Ishikawa (cell line): ENCODE measurements at regions not wholly inside any gene's neighbourhood (a gene's known extent, or its start where the extent isn't known, plus 50 kb on each side); places are given as distances from the start of the nearest gene placed in this dataset.

Source experiments
- CEBPB ChIP-seq: IDR thresholded peaks from 2 replicates; pipeline ENCODE4 v1.6.1; 2012
- CREB1 ChIP-seq: IDR thresholded peaks from 2 replicates; pipeline ENCODE4 v1.6.1; 2012; ENCODE audit warnings: low read depth
- EGR1 ChIP-seq: IDR thresholded peaks from 2 replicates; pipeline ENCODE4 v1.6.1; 2012
- EP300 ChIP-seq: IDR thresholded peaks from 2 replicates; pipeline ENCODE4 v1.6.1; 2012; ENCODE audit warnings: borderline replicate concordance
- FOXM1 ChIP-seq: IDR thresholded peaks from 2 replicates; pipeline ENCODE4 v1.6.1; 2012; ENCODE audit warnings: low read depth, borderline replicate concordance
- MAX ChIP-seq: IDR thresholded peaks from 2 replicates; pipeline ENCODE4 v1.6.1; 2012
- NFIC ChIP-seq: IDR thresholded peaks from 2 replicates; pipeline ENCODE4 v1.6.1; 2012
- RAD21 ChIP-seq: IDR thresholded peaks from 2 replicates; pipeline ENCODE4 v1.6.1; 2012; ENCODE audit warnings: low read depth
- REST ChIP-seq: IDR thresholded peaks from 2 replicates; pipeline ENCODE4 v1.6.1; 2012; ENCODE audit warnings: low read depth, mild to moderate bottlenecking
- TAF1 ChIP-seq: IDR thresholded peaks from 2 replicates; pipeline ENCODE4 v1.6.1; 2012; ENCODE audit warnings: low read depth, mild to moderate bottlenecking
- TCF12 ChIP-seq: IDR thresholded peaks from 2 replicates; pipeline ENCODE4 v1.6.1; 2012; ENCODE audit warnings: low read depth
- TEAD4 ChIP-seq: IDR thresholded peaks from 2 replicates; pipeline ENCODE4 v1.6.1; 2012
- USF1 ChIP-seq: IDR thresholded peaks from 2 replicates; pipeline ENCODE4 v1.6.1; 2012
- YY1 ChIP-seq: IDR thresholded peaks from 2 replicates; pipeline ENCODE4 v1.6.1; 2012; ENCODE audit warnings: low read depth
- ZBTB7A ChIP-seq: IDR thresholded peaks from 2 replicates; pipeline ENCODE4 v1.6.1; 2012; ENCODE audit warnings: low read depth

GRCh38 chr9:108547411-108548135, 308.2 kb downstream of the ACTL7B start:
- TF ChIP-seq CREB1: no peak
- TF ChIP-seq NFIC: no peak
- no peak for TF ChIP-seq YY1
- no peak for TF ChIP-seq EGR1
- no peak for TF ChIP-seq RAD21
- no peak for TF ChIP-seq TCF12
- TF ChIP-seq EP300: no peak
- TF ChIP-seq REST: no peak
- no peak for TF ChIP-seq MAX
- no peak for TF ChIP-seq USF1
- no peak for TF ChIP-seq TAF1
- no peak for TF ChIP-seq ZBTB7A
- TF ChIP-seq TEAD4: no peak
- TF ChIP-seq CEBPB: no peak
- TF ChIP-seq FOXM1: no peak

GRCh38 chr9:108546215-108546614, 309.6 kb downstream of the ACTL7B start:
- TF ChIP-seq MAX (no peak), CEBPB (no peak), ZBTB7A (no peak), NFIC (no peak), CREB1 (no peak), TCF12 (no peak), USF1 (no peak), EP300 (no peak)

- TF ChIP-seq RAD21: no peak
- TF ChIP-seq MAX: no peak
These were observed 310.4 kb downstream of the ACTL7B start for GRCh38 chr9:108545436-108545835.

- TF ChIP-seq YY1 (no peak), TEAD4 (no peak), REST (no peak), EGR1 (no peak), CREB1 (no peak), ZBTB7A (no peak), TCF12 (no peak), CEBPB (no peak), MAX (no peak), RAD21 (no peak), TAF1 (no peak), EP300 (no peak), FOXM1 (no peak), NFIC (no peak), USF1 (no peak)
These were observed 310.9 kb downstream of the ACTL7B start for GRCh38 chr9:108544866-108545265.

- TF ChIP-seq RAD21: 0 out of 2 replicates have a peak, but pooled peaks have one; percentile 10
- peak; percentile 21; the same call in 1 of the 2 replicates for TF ChIP-seq NFIC
- TF ChIP-seq TCF12: peak; percentile 68
- peak; percentile 45; the same call in 1 of the 2 replicates for TF ChIP-seq FOXM1
- peak; percentile 58 for TF ChIP-seq MAX
- no peak for TF ChIP-seq USF1
- no peak for TF ChIP-seq REST
- peak; percentile 62 for TF ChIP-seq TEAD4
- TF ChIP-seq CREB1: no peak
- TF ChIP-seq EP300: peak; percentile 75
- 0 out of 2 replicates have a peak, but pooled peaks have one; percentile 17 for TF ChIP-seq YY1
- peak; percentile 31; the same call in 1 of the 2 replicates for TF ChIP-seq CEBPB
These were observed 312.5 kb downstream of the ACTL7B start for GRCh38 chr9:108543251-108543778.
